Neuronal stem cell (in vitro differentiated cells): ENCODE measurements at regions not wholly inside any gene's neighbourhood (a gene's known extent, or its start where the extent isn't known, plus 50 kb on each side); places are given as distances from the start of the nearest gene placed in this dataset.
"Not testable (repeated sequence)": the region's sequence is repeated elsewhere in the genome, so short reads cannot be mapped to it uniquely, and the experiment has no call there.

ENCODE experiments used
- DNase-seq: peaks from one replicate; pipeline ENCODE4 v3.0.0-alpha.2; 2013; ENCODE audit warnings: low spot score
- H2AFZ ChIP-seq: one replicate; pipeline ENCODE4 v1.6.1; 2013; ENCODE audit warnings: mild to moderate bottlenecking, low read length, inconsistent platforms
- H2AK5ac ChIP-seq: 2 replicates; pipeline ENCODE4 v1.6.1; 2013; ENCODE audit warnings: low read depth, mild to moderate bottlenecking, inconsistent platforms, low read length, moderate library complexity, mixed read lengths
- H2BK120ac ChIP-seq: 2 replicates; pipeline ENCODE4 v1.6.1; 2013; ENCODE audit warnings: low read depth, mild to moderate bottlenecking, inconsistent platforms, low read length, moderate library complexity, mixed read lengths
- H2BK12ac ChIP-seq: one replicate; pipeline ENCODE4 v1.6.1; 2013; ENCODE audit warnings: low read length, inconsistent platforms
- H2BK15ac ChIP-seq: 2 replicates; pipeline ENCODE4 v1.6.1; 2013; ENCODE audit warnings: mild to moderate bottlenecking, low read length, inconsistent platforms, mixed read lengths
- H2BK5ac ChIP-seq: one replicate; pipeline ENCODE4 v1.6.1; 2013; ENCODE audit warnings: inconsistent platforms, mild to moderate bottlenecking, low read length, moderate library complexity
- H3K14ac ChIP-seq: one replicate; pipeline ENCODE4 v1.6.1; 2013; ENCODE audit warnings: low read length, inconsistent platforms
- H3K18ac ChIP-seq: 2 replicates; pipeline ENCODE4 v1.6.1; 2013; ENCODE audit warnings: low read length, inconsistent platforms
- H3K23ac ChIP-seq: 2 replicates; pipeline ENCODE4 v1.6.1; 2013; ENCODE audit warnings: low read depth, mild to moderate bottlenecking, mixed read lengths, low read length, inconsistent platforms; ENCODE audit not compliant: poor library complexity
- H3K27ac ChIP-seq: replicated peaks from 3 replicates; pipeline ENCODE4 v1.5.1; 2013; ENCODE audit warnings: low read length, inconsistent platforms
- H3K27me3 ChIP-seq, 3 experiments: 2 replicates each; pipeline ENCODE4 v1.6.1; 2013; ENCODE audit warnings: low read length in 3 of 3, mild to moderate bottlenecking in 2 of 3, inconsistent platforms in 1 of 3, low read depth in 1 of 3, mixed read lengths in 1 of 3, moderate library complexity in 1 of 3; ENCODE audit not compliant: control insufficient read depth in 3 of 3, insufficient read depth in 3 of 3
- H3K36me3 ChIP-seq, 2 donors: replicated peaks in 1 of 2; 2 replicates each; pipeline ENCODE4 v1.6.1; 2013; ENCODE audit warnings: low read length in 2 of 2; ENCODE audit not compliant: control insufficient read depth in 2 of 2, insufficient read depth in 2 of 2
- H3K4ac ChIP-seq: 2 replicates; pipeline ENCODE4 v1.6.1; 2013; ENCODE audit warnings: inconsistent platforms, mild to moderate bottlenecking, low read length, moderate library complexity
- H3K4me1 ChIP-seq, 2 donors: 1 replicate in 1 of 2; 2 replicates in 1 of 2; pipeline ENCODE4 v1.6.1; 2013; ENCODE audit warnings: low read length in 2 of 2, low read depth in 1 of 2; ENCODE audit not compliant: control insufficient read depth in 2 of 2, insufficient read depth in 1 of 2
- H3K4me2 ChIP-seq: one replicate; pipeline ENCODE4 v1.6.1; 2013; ENCODE audit warnings: mild to moderate bottlenecking, low read length, inconsistent platforms; ENCODE audit not compliant: insufficient read depth, poor library complexity, severe bottlenecking
- H3K4me3 ChIP-seq, 2 donors: 2 replicates each; pipeline ENCODE4 v1.5.1; 2013; ENCODE audit warnings: low read length in 2 of 2, mild to moderate bottlenecking in 2 of 2, inconsistent platforms in 1 of 2, moderate library complexity in 1 of 2
- H3K79me1 ChIP-seq: one replicate; pipeline ENCODE4 v1.6.1; 2013; ENCODE audit warnings: low read depth, mild to moderate bottlenecking, inconsistent platforms, low read length, moderate library complexity
- H3K9ac ChIP-seq: one replicate; pipeline ENCODE4 v1.6.1; 2013; ENCODE audit warnings: mild to moderate bottlenecking, low read depth, low read length, inconsistent platforms; ENCODE audit not compliant: poor library complexity
- H3K9me3 ChIP-seq, 2 donors: replicated peaks in 1 of 2; 2 replicates each; pipeline versions ENCODE3 to v1.6.1; 2013; ENCODE audit warnings: low read length in 2 of 2, mild to moderate bottlenecking in 2 of 2, inconsistent platforms in 1 of 2, low read depth in 1 of 2, mixed read lengths in 1 of 2, moderate library complexity in 1 of 2; ENCODE audit not compliant: control insufficient read depth in 2 of 2, insufficient read depth in 1 of 2
- H4K8ac ChIP-seq: one replicate; pipeline ENCODE4 v1.6.1; 2013; ENCODE audit warnings: low read depth, mild to moderate bottlenecking, inconsistent platforms, low read length, moderate library complexity
- H4K91ac ChIP-seq: one replicate; pipeline ENCODE4 v1.6.1; 2013; ENCODE audit warnings: low read length, low read depth, mild to moderate bottlenecking, inconsistent platforms; ENCODE audit not compliant: poor library complexity
- WGBS, 2 donors: extraction: QIAGEN DNeasy Blood & Tissue Kit; methylation state at CpG; one replicate each; pipeline ENCODE4 v1.1.7; 2013; ENCODE audit warnings: missing lambda C conversion rate in 2 of 2, mixed read lengths in 1 of 2; ENCODE audit not compliant: insufficient read length in 2 of 2, insufficient replicate concordance in 1 of 2; ENCODE audit errors: extremely low coverage in 2 of 2; 5-methylcytosine and 5-hydroxymethylcytosine counted together

GRCh38 chr11:98061858-98062257 lies 958.9 kb upstream of the CNTN5 start:
- no peak overlapping the region for H3K4ac ChIP-seq
- no peaks in the 10 kb centered on the region for H3K4me1 ChIP-seq
- no peak overlapping the region for H3K4me3 ChIP-seq
- no peak overlapping the region for H3K27ac ChIP-seq
- no peak overlapping the region for H4K91ac ChIP-seq
- H2AK5ac ChIP-seq: no peak overlapping the region
- no peak overlapping the region for H3K23ac ChIP-seq
- H3K36me3 ChIP-seq: no peaks in the 10 kb centered on the region
- H2BK15ac ChIP-seq: no peak overlapping the region
- no peak for DNase-seq
- H2AFZ ChIP-seq: no peak overlapping the region
- no peak overlapping the region for H2BK12ac ChIP-seq
- H3K9ac ChIP-seq: no peak overlapping the region
- H3K18ac ChIP-seq: no peak overlapping the region
- no peak overlapping the region for H2BK120ac ChIP-seq
- H4K8ac ChIP-seq: no peak overlapping the region
- no peaks in the 10 kb centered on the region for H3K79me1 ChIP-seq
- WGBS, 2 donors: no CpG with 5 or more reads among the region's 2 CpGs
- no peak overlapping the region for H2BK5ac ChIP-seq
- no peaks in the 10 kb centered on the region for H3K9me3 ChIP-seq
- no peak overlapping the region for H3K4me2 ChIP-seq
- no peak overlapping the region for H3K14ac ChIP-seq
- no peaks in the 10 kb centered on the region for H3K27me3 ChIP-seq

DNA sequence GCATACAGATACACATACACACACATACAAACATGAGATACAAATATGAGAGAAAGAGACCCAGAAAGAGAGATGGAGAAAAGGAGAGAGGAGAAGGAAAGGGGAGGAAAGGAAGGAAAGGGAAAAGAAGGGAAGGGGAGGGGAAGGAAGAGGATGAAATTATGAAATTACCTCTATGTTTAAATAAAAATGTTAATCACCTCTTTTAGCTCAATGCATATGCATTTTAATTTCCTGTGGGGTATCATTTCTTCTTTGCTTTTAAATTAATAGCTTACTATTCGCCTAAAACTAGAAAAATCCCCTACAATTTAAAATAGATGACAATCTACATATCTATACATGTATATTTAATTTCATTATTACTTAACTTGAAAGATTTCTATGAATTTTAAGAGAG lies 958.0 kb upstream of the CNTN5 start:
- H4K91ac ChIP-seq: no peak overlapping the region
- no peak overlapping the region for H3K4me2 ChIP-seq
- H3K79me1 ChIP-seq: no peaks in the 10 kb centered on the region
- no peak for DNase-seq
- H3K23ac ChIP-seq: no peak overlapping the region
- WGBS, 2 donors: no CpG with 5 or more reads among the region's 1 CpG
- no peak overlapping the region for H4K8ac ChIP-seq
- no peak overlapping the region for H3K4me3 ChIP-seq
- no peaks in the 10 kb centered on the region for H3K4me1 ChIP-seq
- no peaks in the 10 kb centered on the region for H3K9me3 ChIP-seq
- no peaks in the 10 kb centered on the region for H3K36me3 ChIP-seq
- H2BK12ac ChIP-seq: no peak overlapping the region
- no peak overlapping the region for H2BK15ac ChIP-seq
- H3K27ac ChIP-seq: no peak overlapping the region
- H2AFZ ChIP-seq: no peak overlapping the region
- H3K4ac ChIP-seq: no peak overlapping the region
- H2BK120ac ChIP-seq: no peak overlapping the region
- H3K14ac ChIP-seq: no peak overlapping the region
- no peak overlapping the region for H3K9ac ChIP-seq
- no peaks in the 10 kb centered on the region for H3K27me3 ChIP-seq
- no peak overlapping the region for H2AK5ac ChIP-seq
- H2BK5ac ChIP-seq: no peak overlapping the region
- no peak overlapping the region for H3K18ac ChIP-seq

GRCh38 chr11:98068251-98068650 lies 952.5 kb upstream of the CNTN5 start:
- no peak overlapping the region for H2BK12ac ChIP-seq
- no peak overlapping the region for H3K9ac ChIP-seq
- H3K4me1 ChIP-seq: no peaks in the 10 kb centered on the region
- no peak overlapping the region for H4K91ac ChIP-seq
- no peak overlapping the region for H3K27ac ChIP-seq
- H2AFZ ChIP-seq: no peak overlapping the region
- no peak overlapping the region for H3K18ac ChIP-seq
- H2AK5ac ChIP-seq: no peak overlapping the region
- H4K8ac ChIP-seq: no peak overlapping the region
- H3K14ac ChIP-seq: no peak overlapping the region
- no peak for DNase-seq
- H3K36me3 ChIP-seq: no peaks in the 10 kb centered on the region
- no peaks in the 10 kb centered on the region for H3K27me3 ChIP-seq
- H2BK5ac ChIP-seq: no peak overlapping the region
- no peaks in the 10 kb centered on the region for H3K79me1 ChIP-seq
- no peak overlapping the region for H3K23ac ChIP-seq
- H2BK120ac ChIP-seq: no peak overlapping the region
- no peak overlapping the region for H2BK15ac ChIP-seq
- no CpG with 5 or more reads among the region's 1 CpG for WGBS, 2 donors
- no peak overlapping the region for H3K4me2 ChIP-seq
- no peak overlapping the region for H3K4me3 ChIP-seq
- no peak overlapping the region for H3K4ac ChIP-seq
- H3K9me3 ChIP-seq: no peaks in the 10 kb centered on the region

DNA sequence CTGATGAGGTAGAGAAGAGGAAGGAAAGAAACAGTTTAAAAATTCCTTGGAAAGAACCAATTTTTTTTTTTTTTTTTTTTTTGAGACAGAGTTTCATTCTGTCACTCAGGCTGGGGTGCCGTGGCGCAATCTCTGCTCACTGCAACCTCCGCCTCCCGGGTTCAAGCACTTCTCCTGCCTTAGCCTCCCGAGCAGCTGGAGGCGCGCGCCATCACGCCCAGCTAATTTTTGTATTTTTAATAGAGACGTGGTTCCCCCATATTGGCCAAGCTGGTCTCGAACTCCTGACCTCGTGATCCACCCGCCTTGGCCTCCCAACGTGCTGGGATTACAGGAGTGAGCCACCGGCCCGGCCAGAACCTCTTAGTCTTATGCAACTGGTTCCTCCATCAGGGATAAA lies 951.6 kb upstream of the CNTN5 start:
- not testable (repeated sequence) for H3K27ac ChIP-seq, H2BK5ac ChIP-seq, H2AK5ac ChIP-seq, H3K9ac ChIP-seq, H3K4me3 ChIP-seq, H3K4me1 ChIP-seq, H3K4me2 ChIP-seq, H3K4ac ChIP-seq, H3K14ac ChIP-seq, H4K8ac ChIP-seq, H3K27me3 ChIP-seq, H3K9me3 ChIP-seq, H2AFZ ChIP-seq, H2BK120ac ChIP-seq, H4K91ac ChIP-seq, H3K23ac ChIP-seq, DNase-seq, H3K36me3 ChIP-seq, H2BK12ac ChIP-seq, H3K79me1 ChIP-seq, H2BK15ac ChIP-seq, H3K18ac ChIP-seq
- WGBS, 2 donors: no CpG with 5 or more reads among the region's 16 CpGs
